Transverse colon (tissue), 4 donors: ENCODE measurements at regions not wholly inside any gene's neighbourhood (a gene's known extent, or its start where the extent isn't known, plus 50 kb on each side); places are given as distances from the start of the nearest gene placed in this dataset.
"Not testable (repeated sequence)": the region's sequence is repeated elsewhere in the genome, so short reads cannot be mapped to it uniquely, and the experiment has no call there.

ENCODE experiments used
- EP300 ChIP-seq: sonication (generic); formaldehyde crosslinking; IDR thresholded peaks from one replicate; pipeline ENCODE4 v1.6.1; 2017; ENCODE audit warnings: antibody characterized with exemption, low read depth
- POLR2A ChIP-seq: fragments of 450-650 bp; IDR thresholded peaks from one replicate; pipeline ENCODE4 v1.6.1; 2016; ENCODE audit warnings: antibody characterized with exemption, mild to moderate bottlenecking, moderate library complexity
- POLR2AphosphoS5 ChIP-seq, 3 donors: sonication (generic); formaldehyde crosslinking; IDR thresholded peaks; one replicate each; pipeline ENCODE4 v1.6.1; 2016; ENCODE audit warnings: antibody characterized with exemption in 3 of 3
- TF ChIP-seq, protein P1 (sequence below), 5 experiments: fragments of 200-600 bp in 3 of 5; fragments of 450-650 bp in 2 of 5; sonication (generic) in 3 of 5; IDR thresholded peaks; 1 replicate in 2 of 5; 2 replicates in 3 of 5; pipeline ENCODE4 v1.5.1; 2016 to 2017; ENCODE audit warnings: antibody characterized with exemption in 5 of 5, inconsistent platforms in 3 of 5, mild to moderate bottlenecking in 2 of 5, moderate library complexity in 1 of 5

DNA sequence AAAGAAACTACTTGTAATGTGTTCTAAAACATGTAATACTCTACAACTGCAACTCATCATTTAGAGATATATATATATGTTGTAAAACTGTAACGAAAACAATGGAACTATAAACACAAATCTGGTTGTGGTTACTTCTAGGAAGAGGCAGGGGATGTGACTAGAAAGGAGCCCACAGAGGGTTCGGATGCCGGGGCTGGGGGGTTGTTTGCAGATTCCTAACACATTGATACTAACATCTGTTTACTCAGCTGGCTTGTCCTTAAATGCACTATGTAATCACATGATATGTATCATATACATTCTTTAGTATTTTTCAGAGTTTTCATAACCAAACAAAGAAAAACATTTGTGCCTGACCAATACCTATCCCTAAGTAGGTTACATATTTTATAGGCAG lies 160.5 kb upstream of the VIPR2 start:
- TF ChIP-seq, protein P1, sequence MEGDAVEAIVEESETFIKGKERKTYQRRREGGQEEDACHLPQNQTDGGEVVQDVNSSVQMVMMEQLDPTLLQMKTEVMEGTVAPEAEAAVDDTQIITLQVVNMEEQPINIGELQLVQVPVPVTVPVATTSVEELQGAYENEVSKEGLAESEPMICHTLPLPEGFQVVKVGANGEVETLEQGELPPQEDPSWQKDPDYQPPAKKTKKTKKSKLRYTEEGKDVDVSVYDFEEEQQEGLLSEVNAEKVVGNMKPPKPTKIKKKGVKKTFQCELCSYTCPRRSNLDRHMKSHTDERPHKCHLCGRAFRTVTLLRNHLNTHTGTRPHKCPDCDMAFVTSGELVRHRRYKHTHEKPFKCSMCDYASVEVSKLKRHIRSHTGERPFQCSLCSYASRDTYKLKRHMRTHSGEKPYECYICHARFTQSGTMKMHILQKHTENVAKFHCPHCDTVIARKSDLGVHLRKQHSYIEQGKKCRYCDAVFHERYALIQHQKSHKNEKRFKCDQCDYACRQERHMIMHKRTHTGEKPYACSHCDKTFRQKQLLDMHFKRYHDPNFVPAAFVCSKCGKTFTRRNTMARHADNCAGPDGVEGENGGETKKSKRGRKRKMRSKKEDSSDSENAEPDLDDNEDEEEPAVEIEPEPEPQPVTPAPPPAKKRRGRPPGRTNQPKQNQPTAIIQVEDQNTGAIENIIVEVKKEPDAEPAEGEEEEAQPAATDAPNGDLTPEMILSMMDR (IDR thresholded peaks at IDR 0.05), result not testable (repeated sequence)
- TF ChIP-seq POLR2A; EP300; POLR2AphosphoS5 (IDR thresholded peaks at IDR 0.05): not testable (repeated sequence)
